GM21423 (cell line): ENCODE measurements at regions not wholly inside any gene's neighbourhood (a gene's known extent, or its start where the extent isn't known, plus 50 kb on each side); places are given as distances from the start of the nearest gene placed in this dataset.
A peak's percentile ranks its signal among the peaks of the same experiment; 100 is the strongest.

Source experiments
- ATAC-seq: cut with Tn5 transposase; IDR thresholded peaks from one replicate; pipeline ENCODE4 v1.9.1; 2021; ENCODE audit warnings: mild to moderate bottlenecking, moderate library complexity; ENCODE audit not compliant: unreplicated experiment

DNA sequence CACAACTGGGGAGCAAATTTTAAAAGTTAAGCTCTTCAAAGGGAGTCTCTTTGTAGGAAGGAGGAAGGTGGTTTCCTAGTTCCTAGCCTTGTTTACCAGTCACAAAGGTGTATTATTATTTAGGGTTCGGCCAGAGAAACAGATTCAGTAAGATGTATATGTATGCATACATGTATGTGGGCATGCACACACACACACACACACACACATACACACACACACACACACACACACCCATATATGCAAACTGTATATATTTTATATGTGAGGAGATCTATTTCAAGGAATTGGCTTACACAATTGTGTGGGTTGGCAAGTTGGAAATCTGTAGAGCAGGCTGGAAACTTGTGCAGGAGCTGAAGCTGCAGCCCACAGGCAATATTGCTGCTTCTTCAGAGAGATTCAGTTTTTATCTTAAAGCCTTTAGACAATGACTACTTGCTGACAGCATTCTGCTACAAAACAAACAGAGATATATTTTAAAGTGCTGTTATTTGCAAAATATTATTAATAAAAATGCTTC is 75.3 kb upstream of the DNAH5 start:
- no peak for ATAC-seq

DNA sequence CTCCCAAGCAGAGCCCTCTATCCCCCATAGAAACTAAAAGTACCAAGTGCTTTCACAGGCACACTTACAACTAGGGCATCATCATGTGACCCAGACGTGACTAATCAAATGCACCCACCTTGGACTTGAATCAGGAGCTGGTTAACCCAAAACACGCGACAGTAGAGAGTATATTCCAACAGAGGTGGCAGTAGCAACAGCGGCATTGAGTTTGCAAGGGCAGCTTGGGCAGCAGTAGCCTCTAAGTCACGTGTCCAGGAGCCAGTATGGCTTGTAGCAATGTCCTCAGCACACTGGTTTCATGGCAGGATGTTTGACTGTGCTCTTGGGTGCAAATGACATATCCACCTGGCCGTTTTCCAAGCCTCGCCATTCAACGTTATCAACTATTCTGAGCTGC is 73.4 kb upstream of the DNAH5 start:
- no peak for ATAC-seq

DNA sequence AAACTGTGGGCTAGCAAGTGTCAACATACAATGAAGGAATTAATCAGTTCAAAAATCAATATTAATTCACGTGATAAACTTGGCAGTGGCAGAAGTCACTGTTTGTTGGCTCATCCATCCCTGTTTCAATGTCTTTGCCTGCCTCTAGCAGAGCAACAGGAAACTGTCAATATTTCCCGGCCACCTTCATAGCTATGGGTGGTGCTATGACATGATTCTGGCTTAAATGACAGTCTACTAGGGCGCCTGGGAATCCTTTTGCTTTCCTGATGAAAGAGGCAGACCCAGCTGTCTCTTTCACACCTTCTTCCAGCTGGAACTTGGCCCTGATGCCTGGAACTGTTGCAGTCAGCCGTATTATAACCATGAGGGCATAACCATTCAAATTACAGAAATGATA is 72.1 kb upstream of the DNAH5 start:
- no peak for ATAC-seq

GRCh38 chr5:14011089-14012020 is 66.9 kb upstream of the DNAH5 start:
- ATAC-seq = peak; percentile 95

GRCh38 chr5:14009575-14009974 is 65.1 kb upstream of the DNAH5 start:
- no peak for ATAC-seq

- ATAC-seq = no peak
Measured at GRCh38 chr5:14008819-14009311, 64.4 kb upstream of the DNAH5 start.

- no peak for ATAC-seq
Measured at GRCh38 chr5:14006823-14007520, 62.5 kb upstream of the DNAH5 start.

- ATAC-seq = no peak
Measured at GRCh38 chr5:14004598-14005394, 60.3 kb upstream of the DNAH5 start.

DNA sequence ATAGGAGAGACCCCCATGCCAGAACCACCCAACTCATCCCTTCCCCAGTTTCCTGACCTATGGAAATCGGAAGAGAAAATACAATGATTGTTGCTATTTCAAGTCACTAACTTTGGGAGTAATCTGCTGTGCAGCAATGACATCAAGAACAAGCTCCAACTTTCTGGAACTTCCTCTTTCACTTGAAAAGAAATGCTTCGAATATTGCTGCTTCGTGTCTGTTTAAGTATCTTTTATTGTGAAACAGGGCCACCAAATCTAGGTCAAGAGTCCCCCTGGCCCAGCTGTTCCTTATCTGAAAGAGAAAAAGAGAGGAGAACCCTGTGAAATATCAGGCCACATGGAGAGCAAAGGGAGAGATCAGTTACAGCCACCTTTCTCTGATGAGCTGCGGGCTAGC is 59.4 kb upstream of the DNAH5 start:
- no peak for ATAC-seq

- ATAC-seq = no peak
Measured at GRCh38 chr5:14003513-14003912, 59.0 kb upstream of the DNAH5 start.

DNA sequence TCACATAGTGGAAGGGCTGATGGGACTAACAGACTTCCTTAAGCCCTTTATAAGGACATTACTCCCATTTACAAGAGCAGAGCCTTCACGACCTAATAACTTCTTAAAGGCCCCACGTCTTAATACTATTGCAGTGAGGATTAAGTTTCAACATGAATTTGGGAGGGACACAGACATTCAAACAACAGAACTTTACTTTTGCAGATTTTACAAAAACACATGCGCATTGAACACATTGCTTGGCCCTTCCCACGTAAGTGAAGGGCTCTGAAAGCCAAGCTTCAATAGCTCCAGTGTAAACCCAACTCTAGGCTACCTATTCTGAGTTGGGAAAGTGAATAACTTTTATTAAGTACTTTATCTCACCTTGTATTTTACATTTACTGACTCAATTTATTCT is 53.8 kb upstream of the DNAH5 start:
- ATAC-seq = no peak

DNA sequence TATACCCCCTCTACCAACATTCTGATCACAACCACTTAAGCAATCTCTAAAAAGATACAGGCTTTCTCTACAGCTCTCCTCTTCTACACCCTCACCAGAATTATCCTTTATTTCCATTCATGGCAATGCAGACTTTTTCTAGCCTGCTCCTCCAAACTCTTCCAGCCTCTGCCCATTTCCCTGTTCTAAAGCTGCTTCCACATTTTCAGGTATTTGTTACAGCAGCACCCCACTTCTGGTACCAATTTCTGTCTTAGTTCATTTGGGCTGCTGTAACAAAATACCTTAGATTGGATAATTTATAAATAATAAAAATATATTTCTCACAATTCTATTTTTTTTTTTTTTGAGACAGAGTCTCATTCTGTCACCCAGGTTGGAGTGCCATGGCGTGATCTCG is 53.0 kb upstream of the DNAH5 start:
- no peak for ATAC-seq

GRCh38 chr5:13994621-13995253 is 50.2 kb upstream of the DNAH5 start:
- no peak for ATAC-seq
